CD4-positive, alpha-beta T cell treated with Interleukin-4 for 1 hour (primary cell): ENCODE measurements at regions not wholly inside any gene's neighbourhood (a gene's known extent, or its start where the extent isn't known, plus 50 kb on each side); places are given as distances from the start of the nearest gene placed in this dataset.

Source experiments
- DNase-seq, 2 donors: peaks; one replicate each; pipeline ENCODE4 v3.0.0-alpha.2; 2020 to 2022

GRCh38 chr2:74760875-74761630 lies 72.9 kb upstream of the HK2 start:
- DNase-seq, result no peak

- DNase-seq, result peak in 1 of 2 donors; percentile 2
These were observed 71.1 kb upstream of the HK2 start for GRCh38 chr2:74762789-74763188.

GRCh38 chr2:74763962-74764428 lies 69.9 kb upstream of the HK2 start:
- no peak for DNase-seq

- DNase-seq, result no peak
These were observed 69.3 kb upstream of the HK2 start for GRCh38 chr2:74764429-74765272.

GRCh38 chr2:74766780-74767179 lies 67.1 kb upstream of the HK2 start:
- no peak for DNase-seq

- no peak for DNase-seq
These were observed 66.3 kb upstream of the HK2 start for GRCh38 chr2:74767618-74768017.

GRCh38 chr2:74768401-74768914 lies 65.5 kb upstream of the HK2 start:
- no peak for DNase-seq

- no peak for DNase-seq
These were observed 61.9 kb upstream of the HK2 start for GRCh38 chr2:74772046-74772445.

- no peak for DNase-seq
These were observed 56.6 kb upstream of the HK2 start for GRCh38 chr2:74777161-74777900.

GRCh38 chr2:74778381-74779264 lies 55.3 kb upstream of the HK2 start:
- DNase-seq, result no peak

GRCh38 chr2:74779265-74779558 lies 54.7 kb upstream of the HK2 start:
- no peak for DNase-seq

GRCh38 chr2:74779587-74780135 lies 54.3 kb upstream of the HK2 start:
- DNase-seq, result no peak
